Activated T-cell treated with anti-CD3 and anti-CD28 coated beads, Interleukin-2, amount 50 U/mL, for 1 hour (primary cell): ENCODE measurements at regions not wholly inside any gene's neighbourhood (a gene's known extent, or its start where the extent isn't known, plus 50 kb on each side); places are given as distances from the start of the nearest gene placed in this dataset.

Experiments
- DNase-seq: peaks from one replicate; pipeline ENCODE4 v3.0.0-alpha.2; 2020

DNA sequence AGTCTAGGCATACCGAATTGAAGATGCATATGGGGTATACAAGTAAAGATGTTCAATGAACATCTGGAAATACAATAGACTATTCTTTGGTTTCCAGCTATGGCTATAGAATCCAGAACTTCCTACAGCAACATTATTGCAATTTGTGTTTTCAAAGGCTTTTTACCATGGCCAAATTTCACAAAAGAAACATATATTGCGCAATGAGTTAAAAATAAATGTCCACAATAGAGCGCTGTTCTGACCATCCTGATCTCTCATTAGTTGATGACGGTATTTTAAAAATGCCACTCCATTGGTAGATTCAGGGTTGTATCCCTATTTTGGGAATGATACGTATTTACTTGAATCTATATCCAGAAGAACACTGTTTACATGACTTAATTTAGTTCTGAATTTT, 139.2 kb downstream of the LINC00632 start:
- no peak for DNase-seq

DNA sequence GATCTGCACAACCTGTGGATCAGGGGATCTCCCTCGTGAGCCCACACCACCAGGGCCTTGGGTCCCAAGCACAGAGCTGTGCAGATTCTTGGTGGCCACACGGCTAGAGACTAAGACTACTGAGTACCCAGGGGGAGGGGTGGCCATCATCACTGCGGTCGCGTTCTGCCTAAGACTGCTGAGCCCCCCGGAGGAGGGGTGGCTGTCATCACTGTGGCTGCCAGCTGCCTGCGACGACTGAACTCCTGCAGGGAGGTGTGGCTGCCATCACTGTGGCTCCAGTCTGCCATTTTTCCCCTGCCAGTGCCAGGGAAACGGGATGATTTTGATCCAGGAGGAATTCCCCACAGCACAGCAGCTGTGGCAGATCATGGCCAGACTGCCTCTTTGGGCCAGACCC, 141.7 kb upstream of the SPANXB1 start:
- DNase-seq: no peak

DNA sequence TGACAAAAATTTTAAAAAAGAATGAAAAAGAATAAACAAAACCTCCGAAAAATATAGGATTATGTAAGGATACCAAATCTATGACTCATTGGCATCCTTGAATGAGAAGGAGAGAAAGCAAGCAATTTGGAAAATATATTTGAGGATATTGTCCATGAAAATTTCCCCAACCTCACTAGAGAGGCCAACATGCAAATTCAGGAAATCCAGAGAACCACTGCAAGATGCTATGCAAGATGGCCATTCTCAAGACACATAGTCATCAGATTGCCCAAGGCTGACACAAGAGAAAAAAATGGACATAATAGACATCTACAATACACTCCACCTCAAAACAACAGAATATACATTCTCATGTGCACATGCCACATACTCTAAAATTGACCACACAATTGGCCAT, 135.9 kb upstream of the SPANXB1 start:
- DNase-seq: no peak

DNA sequence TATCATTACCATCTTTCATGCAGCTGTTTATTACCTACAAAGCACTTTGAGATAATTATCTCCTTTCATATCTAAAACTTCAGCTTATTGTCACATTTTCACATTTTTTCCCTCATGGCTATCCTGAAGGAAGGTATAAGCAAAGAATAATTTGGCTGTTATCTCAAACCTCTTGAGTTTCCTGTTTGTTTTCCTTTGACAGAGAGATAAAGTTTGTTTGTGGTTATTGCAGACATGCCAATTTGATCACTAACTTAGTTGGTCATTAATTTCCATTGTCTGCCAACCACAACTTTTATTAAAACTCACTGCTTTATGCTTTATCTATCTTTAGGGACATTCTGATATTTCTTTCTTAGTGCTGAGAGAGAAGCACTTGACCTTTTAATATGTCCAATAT, 89.8 kb upstream of the SPANXB1 start:
- no peak for DNase-seq

DNA sequence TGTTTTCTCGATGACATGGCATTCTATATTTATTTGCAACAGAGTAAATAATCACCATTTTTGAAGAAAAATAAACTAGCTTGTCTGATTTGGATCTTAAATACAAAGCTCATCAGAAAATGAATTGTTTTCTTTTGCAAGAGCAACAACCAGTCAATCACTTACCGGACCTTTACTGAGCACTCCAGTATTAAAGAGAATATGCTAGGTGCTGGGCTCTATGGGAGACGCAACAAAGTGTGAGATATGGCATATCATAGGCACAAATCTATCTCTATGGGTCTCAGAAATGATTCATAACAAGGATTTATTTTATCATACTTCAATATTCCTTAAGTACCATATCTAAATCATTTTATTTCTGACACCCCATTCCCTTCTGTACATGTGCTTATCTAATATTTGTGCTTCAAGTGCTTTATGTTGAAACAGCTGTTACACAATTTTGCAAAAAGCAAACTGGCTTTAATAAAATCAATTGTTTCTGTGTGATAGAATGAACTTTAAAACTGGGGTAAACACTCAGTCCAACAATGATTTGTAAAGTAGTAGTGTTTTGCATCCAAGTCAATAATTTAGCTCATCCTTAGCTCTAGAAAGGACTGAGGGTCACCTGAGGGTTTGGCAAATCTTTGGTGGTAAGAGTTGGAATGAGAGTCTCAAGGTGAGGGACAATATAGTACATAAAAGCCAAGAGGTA, 88.4 kb upstream of the SPANXB1 start:
- no peak for DNase-seq

DNA sequence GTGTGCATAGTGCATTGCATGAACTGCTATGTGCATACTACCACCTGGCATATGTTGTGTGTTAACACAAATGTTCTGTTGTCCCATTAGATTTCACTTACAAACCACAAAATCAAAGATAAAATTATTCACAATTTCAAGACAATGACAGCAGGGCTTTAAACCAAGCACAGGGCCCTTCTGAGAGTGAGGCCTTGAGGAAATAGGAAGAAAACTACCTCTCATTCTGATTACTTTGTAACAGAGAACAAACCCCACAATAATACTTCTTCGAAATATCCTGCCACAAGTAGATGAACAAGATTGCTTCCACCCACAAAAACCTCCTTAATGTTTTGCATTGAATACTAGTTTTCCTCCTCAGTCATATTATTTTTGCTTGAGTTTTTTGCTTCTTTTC, 85.5 kb upstream of the SPANXB1 start:
- no peak for DNase-seq

DNA sequence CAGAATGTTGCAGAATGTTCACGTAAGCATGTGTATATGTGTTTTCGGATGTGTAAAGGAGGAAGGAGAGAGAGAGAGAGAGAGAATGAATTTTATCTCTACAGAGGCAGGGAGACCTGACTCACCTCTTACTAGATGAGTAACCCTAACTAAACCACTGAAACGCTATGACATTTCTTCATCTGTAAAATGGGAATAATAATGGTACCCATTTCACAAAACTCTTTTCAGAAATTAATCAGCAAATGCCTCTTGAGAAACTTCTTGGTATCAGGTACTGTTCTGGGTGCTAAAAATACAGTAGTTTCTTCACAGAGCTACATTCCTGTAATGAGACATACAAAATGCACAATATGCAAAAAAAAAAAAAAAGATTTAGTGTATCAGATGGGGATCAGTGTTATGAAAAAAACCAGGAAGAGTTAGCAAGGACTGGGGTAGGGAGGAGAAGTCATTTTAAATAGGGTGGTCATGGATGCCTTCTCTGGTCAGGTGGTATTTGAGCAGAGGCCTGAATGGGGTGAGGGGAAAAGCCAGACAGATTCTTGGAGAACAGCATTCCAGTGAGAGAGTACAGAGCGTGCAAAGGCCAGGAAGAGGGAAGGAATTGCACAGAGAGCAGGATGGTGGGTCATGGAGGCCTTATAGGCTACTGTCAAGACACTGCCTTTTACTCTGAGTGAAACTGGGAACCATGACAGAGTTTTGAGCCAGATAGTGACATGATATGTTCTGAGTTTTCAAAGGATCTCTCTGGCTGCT, 84.9 kb upstream of the SPANXB1 start:
- no peak for DNase-seq

DNA sequence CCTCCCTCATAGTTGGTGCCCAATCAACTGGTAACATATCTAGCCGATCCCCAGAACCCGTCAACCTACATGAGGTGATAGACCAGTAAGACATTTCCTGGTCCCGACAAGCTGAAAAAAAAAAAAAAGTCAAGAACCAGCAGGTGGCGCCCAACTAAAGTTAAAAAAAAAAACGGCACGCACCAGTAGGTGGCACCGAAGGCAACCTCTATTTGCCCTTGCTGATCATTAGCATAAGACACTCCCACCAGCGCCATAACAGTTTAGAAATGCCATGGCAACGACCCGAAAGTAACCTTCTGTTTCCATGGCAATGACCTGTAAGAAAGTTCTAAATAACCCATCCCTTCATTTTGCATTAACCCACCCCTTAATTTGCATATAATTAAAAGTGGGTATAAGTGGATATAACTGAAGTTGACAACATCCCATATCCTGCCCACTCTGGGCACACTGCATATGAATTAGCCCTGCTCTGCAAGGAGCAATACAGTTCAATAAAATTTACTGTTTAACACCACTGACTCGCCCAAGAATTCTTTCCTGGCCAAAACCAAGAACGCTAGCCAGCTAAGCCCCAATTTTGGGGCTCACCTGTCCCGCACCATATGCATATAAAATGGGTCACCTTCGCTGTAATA, 83.9 kb upstream of the SPANXB1 start:
- DNase-seq: peak; percentile 25

DNA sequence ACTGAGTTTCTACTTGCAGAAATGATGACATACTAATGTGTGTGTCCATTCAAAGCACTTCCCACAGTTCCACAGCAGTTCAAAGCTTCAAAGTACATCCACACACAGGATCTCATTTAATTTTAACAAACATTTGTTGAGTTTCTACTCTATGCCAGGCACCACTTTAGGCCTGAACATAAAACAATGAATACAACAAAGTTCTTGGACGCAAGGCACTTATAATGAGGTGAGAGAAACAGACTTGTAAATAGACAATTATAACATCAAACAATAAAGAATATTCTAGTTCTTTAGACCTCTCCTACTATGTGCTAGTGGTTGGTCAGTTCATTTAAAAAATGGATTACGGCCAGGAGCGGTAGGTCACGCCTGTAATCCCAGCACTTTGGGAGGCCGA, 82.0 kb upstream of the SPANXB1 start:
- DNase-seq: no peak

DNA sequence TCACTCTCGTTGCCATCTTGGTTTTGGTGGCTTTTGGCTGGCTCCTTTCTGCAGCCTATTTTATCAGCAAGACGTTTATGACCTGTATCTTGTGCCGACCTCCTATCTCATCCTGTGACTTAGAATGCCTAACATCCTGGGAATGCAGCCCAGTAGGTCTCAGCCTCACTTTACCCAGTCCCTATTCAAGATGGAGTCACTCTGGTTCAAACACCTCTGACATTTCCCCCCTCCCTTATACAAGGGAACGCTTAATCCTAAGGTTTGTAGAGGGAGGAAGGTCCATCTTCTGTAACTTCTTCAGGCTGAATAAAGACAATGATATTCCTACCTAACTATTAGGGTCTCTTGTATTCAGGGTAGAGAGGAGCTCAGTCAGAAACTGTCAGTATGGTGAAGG, 79.3 kb upstream of the SPANXB1 start:
- DNase-seq: no peak

DNA sequence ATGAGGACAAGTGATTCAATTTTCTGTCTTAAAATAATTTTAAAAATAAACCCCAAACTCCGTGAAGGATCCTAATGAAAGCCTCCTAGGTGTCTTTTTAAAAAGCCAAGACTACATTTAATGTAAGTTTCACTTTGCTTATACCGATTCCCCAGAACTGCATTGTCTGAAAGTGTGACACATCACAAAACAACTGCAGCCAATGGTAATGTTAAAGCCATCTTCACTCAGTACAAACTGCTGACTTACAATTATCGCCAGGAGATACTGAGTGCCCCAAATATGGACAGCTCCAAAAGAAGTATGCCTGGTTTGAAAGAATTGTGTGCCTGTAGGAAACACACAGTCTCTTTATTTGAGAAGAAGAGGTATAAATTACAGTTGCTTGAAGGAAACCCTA, 73.7 kb upstream of the SPANXB1 start:
- DNase-seq: no peak

DNA sequence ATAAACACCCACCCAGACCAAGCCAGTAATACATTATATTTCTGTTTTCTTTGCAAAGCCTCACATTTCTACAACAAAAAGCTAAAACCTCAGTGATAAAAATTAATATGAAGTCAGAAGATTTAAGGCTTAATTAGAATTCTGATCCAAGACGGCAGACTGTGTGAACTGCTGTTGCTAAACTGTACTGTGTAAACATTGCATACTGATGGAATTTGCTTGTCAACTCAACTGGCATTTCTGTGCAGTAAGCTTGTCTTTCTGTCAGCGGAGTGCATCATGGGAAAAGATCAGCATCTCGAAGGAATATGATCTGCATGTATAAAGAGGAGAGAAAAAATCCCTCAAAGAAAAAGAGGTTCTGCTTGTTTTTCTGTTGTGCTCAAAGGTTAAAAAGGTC, 69.4 kb upstream of the SPANXB1 start:
- no peak for DNase-seq

DNA sequence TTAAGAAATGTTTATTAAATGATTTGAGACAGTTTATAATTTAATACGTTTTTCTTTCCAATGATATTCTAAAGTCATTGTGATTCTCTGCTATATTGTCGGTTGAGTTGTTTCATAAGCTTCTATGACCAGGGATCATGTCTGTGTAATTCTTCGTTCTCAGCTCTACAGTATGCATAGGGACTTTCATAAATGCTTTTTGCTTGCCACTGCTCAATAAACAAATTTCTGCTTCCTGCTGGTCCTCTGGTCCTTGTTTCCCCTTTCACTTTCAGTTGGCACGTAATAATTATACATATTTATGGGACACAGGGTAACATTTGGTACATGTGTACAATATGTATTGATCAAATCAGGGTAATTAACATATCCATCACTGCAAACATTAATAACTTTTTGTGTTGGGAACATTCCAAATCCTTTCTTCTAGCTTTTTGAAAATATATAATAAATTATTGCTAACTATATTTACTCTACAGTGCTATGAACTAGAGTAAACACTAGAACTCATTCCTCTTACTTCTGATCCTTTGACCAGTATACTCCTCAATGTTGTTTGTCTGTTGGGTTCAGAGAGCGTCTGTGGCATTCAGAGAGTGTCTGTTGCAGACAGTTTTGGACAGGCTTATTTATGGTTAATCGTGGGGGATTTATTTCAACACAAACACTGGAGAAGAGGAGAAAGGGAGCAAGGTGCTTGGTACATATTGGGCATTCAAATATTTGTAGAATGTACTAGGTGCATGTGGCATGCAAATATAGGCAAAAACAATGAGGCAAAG, 68.3 kb upstream of the SPANXB1 start:
- DNase-seq: no peak

DNA sequence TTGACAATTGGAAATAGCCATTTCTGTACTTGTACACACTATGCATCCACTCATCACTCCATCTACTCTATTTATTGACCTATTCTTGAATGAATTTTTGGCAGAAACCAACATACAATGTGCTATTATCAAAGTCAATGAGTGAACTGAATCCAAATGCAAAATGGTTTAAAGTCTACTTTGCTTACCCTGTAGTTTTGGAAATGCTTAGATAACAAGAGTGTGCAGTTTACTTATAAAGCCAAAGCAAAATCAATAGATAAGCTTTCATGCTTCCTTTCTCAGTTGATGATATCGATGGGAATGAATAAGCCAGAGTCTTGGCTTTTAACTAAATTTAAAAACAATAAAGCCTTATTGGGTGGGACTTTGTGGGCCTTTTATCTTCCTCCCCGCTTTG, 58.9 kb upstream of the SPANXB1 start:
- DNase-seq: no peak

DNA sequence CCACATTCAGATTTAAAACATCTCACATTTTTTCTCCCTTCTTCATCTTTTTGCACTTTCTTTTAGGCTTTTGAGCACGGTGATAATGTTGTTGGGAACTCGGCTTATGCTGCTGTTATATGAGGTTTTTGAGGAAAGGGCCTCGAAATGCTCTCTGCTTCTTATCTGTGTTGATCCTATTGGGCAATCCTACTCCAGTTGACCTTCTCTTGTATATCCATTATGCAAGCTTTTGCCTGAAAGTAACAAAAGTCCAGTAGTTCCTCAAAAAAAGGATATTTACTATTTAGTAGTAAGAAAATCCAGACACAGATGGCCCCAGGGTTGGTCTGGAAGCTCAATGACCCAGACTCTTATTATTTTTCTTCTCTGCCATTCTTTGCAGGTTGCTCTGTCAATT, 57.7 kb upstream of the SPANXB1 start:
- no peak for DNase-seq

DNA sequence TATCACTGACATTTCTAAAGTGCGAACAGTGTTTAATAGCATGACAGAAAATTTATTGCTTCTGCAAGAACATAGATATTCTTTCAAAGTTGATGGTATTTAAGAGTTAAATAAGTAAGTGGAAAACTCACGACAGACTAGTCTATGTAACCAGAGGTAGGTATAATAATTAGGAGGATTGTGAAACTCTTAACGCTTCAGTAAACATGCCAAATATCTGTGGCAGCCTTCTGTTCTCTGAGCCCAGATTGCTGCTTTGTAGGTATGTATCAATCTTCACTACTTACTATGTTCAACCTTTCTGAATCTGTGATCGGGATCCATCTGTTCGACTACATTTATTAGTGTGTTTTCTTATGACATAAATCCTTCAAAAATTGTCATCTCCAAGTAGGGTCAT, 53.6 kb upstream of the SPANXB1 start:
- DNase-seq: no peak

DNA sequence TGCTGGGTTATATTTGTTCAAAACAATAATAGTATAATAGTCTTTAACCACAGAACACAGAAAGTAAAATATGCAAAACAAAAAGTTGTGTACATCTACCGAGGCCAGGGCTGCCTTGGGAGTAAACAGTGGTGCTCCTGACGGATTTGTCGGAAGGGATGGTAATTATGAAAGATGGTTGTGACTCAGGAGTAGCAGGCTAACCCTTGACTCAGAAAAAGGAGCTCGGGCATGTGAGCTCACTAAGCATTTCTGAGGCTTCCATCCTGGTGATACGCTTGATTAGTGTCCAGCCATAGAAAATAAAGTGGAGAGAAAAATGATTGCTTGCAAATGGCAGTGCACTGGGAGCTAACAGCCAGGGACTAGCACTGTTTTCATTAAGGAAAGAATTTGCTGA, 53.2 kb upstream of the SPANXB1 start:
- DNase-seq: no peak
